HL-60 (cell line): ENCODE measurements at regions not wholly inside any gene's neighbourhood (a gene's known extent, or its start where the extent isn't known, plus 50 kb on each side); places are given as distances from the start of the nearest gene placed in this dataset.

Source experiments
- CTCF ChIP-seq: IDR thresholded peaks from one replicate; pipeline ENCODE4 v1.5.1; 2011; ENCODE audit warnings: low read length, control low read depth, inconsistent platforms; ENCODE audit not compliant: insufficient read depth
- GABPA ChIP-seq: IDR thresholded peaks from 2 replicates; pipeline ENCODE4 v1.6.1; 2012; ENCODE audit warnings: low read depth
- POLR2AphosphoS5 ChIP-seq: IDR thresholded peaks from 2 replicates; pipeline ENCODE4 v1.6.1; 2012; ENCODE audit warnings: low read depth
- REST ChIP-seq: IDR thresholded peaks from 2 replicates; pipeline ENCODE4 v1.6.1; 2012; ENCODE audit warnings: low read depth; ENCODE audit not compliant: insufficient replicate concordance
- SPI1 ChIP-seq: IDR thresholded peaks from 2 replicates; pipeline ENCODE4 v1.6.1; 2012; ENCODE audit warnings: low read depth, mild to moderate bottlenecking, borderline replicate concordance

- no peak for TF ChIP-seq CTCF
- no peak for TF ChIP-seq REST
- TF ChIP-seq GABPA: no peak
- no peak for TF ChIP-seq POLR2AphosphoS5
- TF ChIP-seq SPI1: no peak
These were observed 342.2 kb upstream of the NT5E start for GRCh38 chr6:85107701-85108100.
